Astrocyte of the spinal cord (primary cell): ENCODE measurements at regions not wholly inside any gene's neighbourhood (a gene's known extent, or its start where the extent isn't known, plus 50 kb on each side); places are given as distances from the start of the nearest gene placed in this dataset.
A peak's percentile ranks its signal among the peaks of the same experiment; 100 is the strongest.

Source experiments
- DNase-seq: peaks from one replicate; pipeline ENCODE4 v3.0.0; 2011; ENCODE audit warnings: low read depth, low spot score
- H3K4me3 ChIP-seq: 2 replicates; pipeline ENCODE4 v1.5.1; 2011; ENCODE audit warnings: low read depth, mild to moderate bottlenecking, low read length, moderate library complexity
- in situ Hi-C: cut with HindIII; loops from 2 replicates; pipeline ENCODE4 v1.10.0; 2017; ENCODE audit warnings: low sequenced_read_pairs
- TF ChIP-seq, protein P1 (sequence below): IDR thresholded peaks from 2 replicates; pipeline ENCODE4 v1.5.1; 2012; ENCODE audit warnings: low read depth, mild to moderate bottlenecking, low read length, inconsistent platforms

DNA sequence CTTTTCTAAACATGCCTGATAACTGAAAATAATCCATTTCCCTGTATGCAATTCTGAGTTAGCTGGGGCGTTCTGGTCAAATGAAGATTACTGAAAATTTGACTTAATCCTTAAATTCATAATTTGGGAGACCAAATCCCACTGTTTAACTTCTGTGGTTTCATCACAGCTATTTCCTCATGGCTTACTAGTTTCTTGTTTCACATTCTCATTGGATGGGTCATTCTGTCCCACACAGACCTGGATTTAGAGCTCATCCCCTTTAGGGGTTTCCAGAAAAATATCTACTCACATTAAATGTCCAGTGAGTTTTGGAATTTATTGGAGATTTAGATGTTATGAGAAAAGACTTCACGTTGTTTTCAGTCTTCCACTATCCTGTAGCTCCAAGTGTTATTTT lies 709.3 kb upstream of the KLHL1 start:
- no peak overlapping the region for H3K4me3 ChIP-seq
- TF ChIP-seq, protein P1, sequence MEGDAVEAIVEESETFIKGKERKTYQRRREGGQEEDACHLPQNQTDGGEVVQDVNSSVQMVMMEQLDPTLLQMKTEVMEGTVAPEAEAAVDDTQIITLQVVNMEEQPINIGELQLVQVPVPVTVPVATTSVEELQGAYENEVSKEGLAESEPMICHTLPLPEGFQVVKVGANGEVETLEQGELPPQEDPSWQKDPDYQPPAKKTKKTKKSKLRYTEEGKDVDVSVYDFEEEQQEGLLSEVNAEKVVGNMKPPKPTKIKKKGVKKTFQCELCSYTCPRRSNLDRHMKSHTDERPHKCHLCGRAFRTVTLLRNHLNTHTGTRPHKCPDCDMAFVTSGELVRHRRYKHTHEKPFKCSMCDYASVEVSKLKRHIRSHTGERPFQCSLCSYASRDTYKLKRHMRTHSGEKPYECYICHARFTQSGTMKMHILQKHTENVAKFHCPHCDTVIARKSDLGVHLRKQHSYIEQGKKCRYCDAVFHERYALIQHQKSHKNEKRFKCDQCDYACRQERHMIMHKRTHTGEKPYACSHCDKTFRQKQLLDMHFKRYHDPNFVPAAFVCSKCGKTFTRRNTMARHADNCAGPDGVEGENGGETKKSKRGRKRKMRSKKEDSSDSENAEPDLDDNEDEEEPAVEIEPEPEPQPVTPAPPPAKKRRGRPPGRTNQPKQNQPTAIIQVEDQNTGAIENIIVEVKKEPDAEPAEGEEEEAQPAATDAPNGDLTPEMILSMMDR = no peak
- DNase-seq = peak; percentile 14
- in situ Hi-C loops = no loop called here

DNA sequence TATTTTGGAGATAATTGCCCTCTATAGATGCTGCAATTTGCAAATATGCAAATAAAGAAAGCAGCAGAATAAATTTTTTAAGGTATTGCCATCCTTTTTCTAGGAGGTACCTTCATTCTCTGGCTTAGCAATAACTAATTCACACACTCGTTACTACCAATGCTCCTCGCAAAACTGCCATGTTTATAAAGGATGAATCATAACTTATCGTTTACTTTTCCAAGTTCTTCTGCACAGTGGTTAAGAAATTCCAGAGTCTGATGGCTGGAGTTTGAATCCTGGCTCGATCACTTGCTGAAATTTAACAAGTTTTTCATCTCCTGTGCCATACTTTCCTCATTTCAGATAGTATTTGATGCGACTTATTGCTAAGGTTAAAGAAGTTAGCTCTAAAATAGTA lies 708.6 kb upstream of the KLHL1 start:
- in situ Hi-C loops = no loop called here
- TF ChIP-seq, protein P1 = no peak
- peak; percentile 38 for DNase-seq
- no peak overlapping the region for H3K4me3 ChIP-seq

DNA sequence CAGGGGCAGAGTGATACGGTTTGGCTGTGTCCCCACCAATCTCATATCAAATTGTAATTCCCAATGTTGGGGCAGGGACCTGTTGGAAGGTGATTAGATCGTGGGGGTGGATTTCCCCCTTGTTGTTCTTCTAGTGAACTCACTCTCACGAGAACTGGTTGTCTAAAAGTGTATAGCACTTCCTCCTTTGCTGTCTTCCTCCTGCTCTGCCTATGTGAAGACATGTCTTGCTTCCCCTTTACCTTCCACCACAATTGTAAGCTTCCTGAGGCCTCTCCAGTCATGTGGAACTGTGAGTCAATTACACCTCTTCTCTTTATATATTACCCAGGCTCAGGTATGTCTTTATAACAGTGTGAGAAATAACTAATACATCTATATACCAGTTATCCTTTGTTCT lies 706.4 kb upstream of the KLHL1 start:
- TF ChIP-seq, protein P1 = no peak
- in situ Hi-C loops = no loop called here
- no peak for DNase-seq
- H3K4me3 ChIP-seq = no peak overlapping the region

DNA sequence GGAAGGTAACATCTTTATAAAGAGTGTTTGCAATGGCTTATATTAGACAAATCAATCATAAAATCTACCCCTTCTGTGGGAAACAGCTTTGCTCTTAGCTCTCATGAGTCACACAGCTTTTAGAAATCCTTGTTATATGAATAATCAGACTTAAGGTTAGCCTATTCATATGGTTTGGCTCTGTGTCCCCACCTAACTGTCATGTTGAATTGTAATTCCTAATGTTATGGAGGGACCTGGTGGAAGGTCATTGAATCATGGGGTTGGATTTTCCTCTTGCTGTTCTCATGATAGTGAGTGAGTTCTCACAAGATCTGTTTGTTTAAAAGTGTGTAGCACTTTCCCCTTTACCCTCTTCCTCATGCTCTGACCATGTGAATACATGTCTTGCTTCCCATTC lies 704.2 kb upstream of the KLHL1 start:
- peak; percentile 76 for DNase-seq
- TF ChIP-seq, protein P1 = no peak
- no peak overlapping the region for H3K4me3 ChIP-seq
- in situ Hi-C loops = no loop called here

DNA sequence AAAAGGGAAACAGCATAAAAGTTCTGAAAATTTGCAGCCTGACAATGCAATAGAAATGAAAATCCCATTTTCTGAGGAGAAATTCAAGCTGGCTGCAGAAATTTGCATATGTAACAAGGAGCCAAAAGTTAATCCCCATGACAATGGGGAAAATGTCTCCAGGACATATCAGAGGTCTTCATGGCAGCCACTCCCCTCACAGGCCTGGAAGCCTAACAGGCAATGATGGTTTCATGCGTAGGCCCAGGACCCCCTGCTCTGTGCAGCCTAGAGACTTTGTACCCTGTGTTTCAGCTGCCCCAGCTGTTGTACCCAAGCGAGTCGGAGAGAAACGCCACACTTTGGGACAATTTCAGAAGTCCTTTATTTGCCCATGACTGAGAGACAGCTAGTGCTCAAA lies 701.3 kb upstream of the KLHL1 start:
- DNase-seq = no peak
- TF ChIP-seq, protein P1 = no peak
- in situ Hi-C loops = no loop called here
- no peak overlapping the region for H3K4me3 ChIP-seq

DNA sequence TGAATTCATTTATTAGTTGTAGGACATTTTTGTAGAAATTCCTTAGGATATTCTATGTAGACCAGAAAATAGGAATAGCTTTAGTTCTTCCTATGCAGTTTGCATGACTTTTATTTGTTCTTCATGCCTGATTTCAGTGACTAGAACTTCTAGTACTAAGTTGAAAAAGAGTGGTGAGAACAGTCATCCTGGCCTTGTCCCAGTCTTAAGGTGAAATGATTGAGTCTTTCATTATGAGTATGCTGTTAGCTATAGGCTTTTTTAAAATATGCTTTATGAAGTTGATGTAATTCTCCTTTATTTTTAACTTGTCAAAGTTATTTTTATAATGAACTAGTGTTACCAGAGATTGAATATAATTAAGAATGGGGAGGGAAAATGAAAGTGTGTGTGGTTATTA lies 690.1 kb upstream of the KLHL1 start:
- in situ Hi-C loops = no loop called here
- TF ChIP-seq, protein P1 = no peak

DNA sequence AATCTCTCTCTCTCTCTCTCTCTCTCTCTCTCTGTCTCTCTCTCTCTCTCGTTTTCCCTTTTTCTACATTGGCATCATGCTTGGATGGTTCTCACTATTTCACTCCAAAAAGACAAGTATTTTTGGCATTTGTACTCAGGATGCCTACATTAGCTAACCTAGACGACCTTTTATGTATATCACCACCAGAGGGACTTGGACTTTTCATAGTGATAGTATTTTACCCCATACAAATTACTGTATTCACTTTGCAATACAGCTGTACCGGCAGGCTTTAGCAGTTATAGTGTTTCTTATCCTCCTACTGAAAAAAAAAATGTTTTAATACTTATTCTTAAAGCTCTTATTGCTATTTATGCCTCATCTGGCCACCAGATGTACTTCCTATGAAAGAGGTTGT lies 687.2 kb upstream of the KLHL1 start:
- in situ Hi-C loops = no loop called here
- DNase-seq = no peak
- no peak overlapping the region for H3K4me3 ChIP-seq
- TF ChIP-seq, protein P1 = no peak

More for the DNA sequence above, 690.1 kb upstream of the KLHL1 start:
- no peak for DNase-seq
- no peak overlapping the region for H3K4me3 ChIP-seq
